ENCODE measurements at regions not wholly inside any gene's neighbourhood (a gene's known extent, or its start where the extent isn't known, plus 50 kb on each side); places are given as distances from the start of the nearest gene placed in this dataset.
"Not testable (repeated sequence)": the region's sequence is repeated elsewhere in the genome, so short reads cannot be mapped to it uniquely, and the experiment has no call there.

- DNase-seq (no peak), ATAC-seq (ENCODE audit: low FRiP score) (no peak)
- no peaks in the 10 kb centered on the region for H3K36me3 ChIP-seq (ENCODE audit: control insufficient read depth in 1 of 2, insufficient read depth in 2 of 2, low read length in 1 of 2)
- H3K27me3 ChIP-seq (ENCODE audit: control insufficient read depth in 1 of 2, insufficient read depth in 2 of 2, low read length in 1 of 2), result no peaks in the 10 kb centered on the region
- 53 to 56% methylated on average over 5 of the region's 5 CpGs for WGBS, 2 donors
- no peaks in the 10 kb centered on the region for H3K9me3 ChIP-seq (ENCODE audit: control insufficient read depth, low read length)
- intact Hi-C loops (cut with DNase I), result no loop called here
- H3K27ac ChIP-seq (ENCODE audit: low read depth in 1 of 2, low read length in 2 of 2), result no peak overlapping the region
- H3K4me1 ChIP-seq (ENCODE audit: control insufficient read depth in 1 of 2, insufficient read depth in 2 of 2, low read length in 2 of 2), result no peaks in the 10 kb centered on the region
- no peak overlapping the region for H3K4me3 ChIP-seq (ENCODE audit: low read length in 2 of 2)
These were observed 75.7 kb downstream of the MED10 start for GRCh38 chr5:6302684-6303083.

GRCh38 chr5:6302075-6302474 is 76.3 kb downstream of the MED10 start:
- Histone ChIP-seq H3K27me3 (ENCODE audit: control insufficient read depth in 1 of 2, insufficient read depth in 2 of 2, low read length in 1 of 2) (no peaks in the 10 kb centered on the region), H3K4me3 (ENCODE audit: low read length in 2 of 2) (no peak overlapping the region), H3K4me1 (ENCODE audit: control insufficient read depth in 1 of 2, insufficient read depth in 2 of 2, low read length in 2 of 2) (no peaks in the 10 kb centered on the region), H3K36me3 (ENCODE audit: control insufficient read depth in 1 of 2, insufficient read depth in 2 of 2, low read length in 1 of 2) (no peaks in the 10 kb centered on the region), H3K27ac (ENCODE audit: low read depth in 1 of 2, low read length in 2 of 2) (no peak overlapping the region), H3K9me3 (ENCODE audit: control insufficient read depth, low read length) (no peaks in the 10 kb centered on the region)
- DNase-seq (no peak), ATAC-seq (ENCODE audit: low FRiP score) (no peak)
- intact Hi-C loops (cut with DNase I), result no loop called here
- 18 to 23% methylated on average over 4 of the region's 4 CpGs for WGBS, 2 donors

GRCh38 chr5:6296524-6296923 is 81.8 kb downstream of the MED10 start:
- no peak overlapping the region for H3K4me3 ChIP-seq (ENCODE audit: low read length in 2 of 2)
- H3K36me3 ChIP-seq (ENCODE audit: control insufficient read depth in 1 of 2, insufficient read depth in 2 of 2, low read length in 1 of 2), result no peaks in the 10 kb centered on the region
- H3K27ac ChIP-seq (ENCODE audit: low read depth in 1 of 2, low read length in 2 of 2), result no peak overlapping the region
- intact Hi-C loops (cut with DNase I), result no loop called here
- WGBS, 2 donors, result 71 to 77% methylated on average over 8 of the region's 8 CpGs
- ATAC-seq (ENCODE audit: low FRiP score) (no peak), DNase-seq (no peak)
- peaks cover 3% of the 10 kb centered on the region for H3K9me3 ChIP-seq (ENCODE audit: control insufficient read depth, low read length)
- H3K27me3 ChIP-seq (ENCODE audit: control insufficient read depth in 1 of 2, insufficient read depth in 2 of 2, low read length in 1 of 2), result no peaks in the 10 kb centered on the region
- no peaks in the 10 kb centered on the region for H3K4me1 ChIP-seq (ENCODE audit: control insufficient read depth in 1 of 2, insufficient read depth in 2 of 2, low read length in 2 of 2)

- Histone ChIP-seq H3K27me3 (ENCODE audit: control insufficient read depth in 1 of 2, insufficient read depth in 2 of 2, low read length in 1 of 2) (no peaks in the 10 kb centered on the region), H3K36me3 (ENCODE audit: control insufficient read depth in 1 of 2, insufficient read depth in 2 of 2, low read length in 1 of 2) (no peaks in the 10 kb centered on the region), H3K9me3 (ENCODE audit: control insufficient read depth, low read length) (peaks cover 3% of the 10 kb centered on the region), H3K4me3 (ENCODE audit: low read length in 2 of 2) (no peak overlapping the region), H3K27ac (ENCODE audit: low read depth in 1 of 2, low read length in 2 of 2) (no peak overlapping the region), H3K4me1 (ENCODE audit: control insufficient read depth in 1 of 2, insufficient read depth in 2 of 2, low read length in 2 of 2) (no peaks in the 10 kb centered on the region)
- WGBS, 2 donors, result 23 to 29% methylated on average over 3 of the region's 3 CpGs
- intact Hi-C loops (cut with DNase I), result loop anchor here in 1 of 2 donors (2.0 kb wide), 1 partner anchor 285 kb away; no protein-coding TSS in a partner anchor
- no peak for ATAC-seq (ENCODE audit: low FRiP score)
- DNase-seq, result no peak
These were observed 86.4 kb downstream of the MED10 start for GRCh38 chr5:6291961-6292360.

- no peak overlapping the region for H3K4me3 ChIP-seq (ENCODE audit: low read length in 2 of 2)
- intact Hi-C loops (cut with DNase I), result no loop called here
- DNase-seq (no peak), ATAC-seq (ENCODE audit: low FRiP score) (no peak)
- no peak overlapping the region for H3K27ac ChIP-seq (ENCODE audit: low read depth in 1 of 2, low read length in 2 of 2)
- peaks cover 2% of the 10 kb centered on the region for H3K9me3 ChIP-seq (ENCODE audit: control insufficient read depth, low read length)
- 90% methylated on average over 3 of the region's 3 CpGs for WGBS, 2 donors
- H3K36me3 ChIP-seq (ENCODE audit: control insufficient read depth in 1 of 2, insufficient read depth in 2 of 2, low read length in 1 of 2), result no peaks in the 10 kb centered on the region
- H3K4me1 ChIP-seq (ENCODE audit: control insufficient read depth in 1 of 2, insufficient read depth in 2 of 2, low read length in 2 of 2), result no peaks in the 10 kb centered on the region
- no peaks in the 10 kb centered on the region for H3K27me3 ChIP-seq (ENCODE audit: control insufficient read depth in 1 of 2, insufficient read depth in 2 of 2, low read length in 1 of 2)
These were observed 89.1 kb downstream of the MED10 start for GRCh38 chr5:6289239-6289638.

- Histone ChIP-seq H3K4me1 (ENCODE audit: control insufficient read depth in 1 of 2, insufficient read depth in 2 of 2, low read length in 2 of 2) (no peaks in the 10 kb centered on the region), H3K27ac (ENCODE audit: low read depth in 1 of 2, low read length in 2 of 2) (no peak overlapping the region), H3K27me3 (ENCODE audit: control insufficient read depth in 1 of 2, insufficient read depth in 2 of 2, low read length in 1 of 2) (no peaks in the 10 kb centered on the region), H3K9me3 (ENCODE audit: control insufficient read depth, low read length) (peaks cover 2% of the 10 kb centered on the region), H3K36me3 (ENCODE audit: control insufficient read depth in 1 of 2, insufficient read depth in 2 of 2, low read length in 1 of 2) (no peaks in the 10 kb centered on the region), H3K4me3 (ENCODE audit: low read length in 2 of 2) (no peak overlapping the region)
- 31 to 50% methylated on average over 6 of the region's 6 CpGs for WGBS, 2 donors
- no peak for DNase-seq
- intact Hi-C loops (cut with DNase I), result no loop called here
- no peak for ATAC-seq (ENCODE audit: low FRiP score)
These were observed 91.2 kb downstream of the MED10 start for GRCh38 chr5:6287176-6287575.

GRCh38 chr5:6286404-6286803 is 91.9 kb downstream of the MED10 start:
- no peaks in the 10 kb centered on the region for H3K27me3 ChIP-seq (ENCODE audit: control insufficient read depth in 1 of 2, insufficient read depth in 2 of 2, low read length in 1 of 2)
- H3K36me3 ChIP-seq (ENCODE audit: control insufficient read depth in 1 of 2, insufficient read depth in 2 of 2, low read length in 1 of 2), result no peaks in the 10 kb centered on the region
- H3K9me3 ChIP-seq (ENCODE audit: control insufficient read depth, low read length), result no peaks in the 10 kb centered on the region
- ATAC-seq (ENCODE audit: low FRiP score) (no peak), DNase-seq (no peak)
- no peak overlapping the region for H3K27ac ChIP-seq (ENCODE audit: low read depth in 1 of 2, low read length in 2 of 2)
- intact Hi-C loops (cut with DNase I), result no loop called here
- no peak overlapping the region for H3K4me3 ChIP-seq (ENCODE audit: low read length in 2 of 2)
- no peaks in the 10 kb centered on the region for H3K4me1 ChIP-seq (ENCODE audit: control insufficient read depth in 1 of 2, insufficient read depth in 2 of 2, low read length in 2 of 2)
- 88 to 93% methylated on average over 7 of the region's 7 CpGs for WGBS, 2 donors

- DNase-seq; H3K27me3 ChIP-seq (ENCODE audit: control insufficient read depth in 1 of 2, insufficient read depth in 2 of 2, low read length in 1 of 2); H3K9me3 ChIP-seq (ENCODE audit: control insufficient read depth, low read length); intact Hi-C loops (cut with DNase I); H3K36me3 ChIP-seq (ENCODE audit: control insufficient read depth in 1 of 2, insufficient read depth in 2 of 2, low read length in 1 of 2); H3K27ac ChIP-seq (ENCODE audit: low read depth in 1 of 2, low read length in 2 of 2); ATAC-seq (ENCODE audit: low FRiP score); H3K4me1 ChIP-seq (ENCODE audit: control insufficient read depth in 1 of 2, insufficient read depth in 2 of 2, low read length in 2 of 2); H3K4me3 ChIP-seq (ENCODE audit: low read length in 2 of 2): not testable (repeated sequence)
These were observed 93.9 kb downstream of the MED10 start for GRCh38 chr5:6284491-6284890.

GRCh38 chr5:6282352-6282751 is 96.0 kb downstream of the MED10 start:
- H3K36me3 ChIP-seq (ENCODE audit: control insufficient read depth in 1 of 2, insufficient read depth in 2 of 2, low read length in 1 of 2), result no peaks in the 10 kb centered on the region
- H3K4me1 ChIP-seq (ENCODE audit: control insufficient read depth in 1 of 2, insufficient read depth in 2 of 2, low read length in 2 of 2), result no peaks in the 10 kb centered on the region
- no peaks in the 10 kb centered on the region for H3K27me3 ChIP-seq (ENCODE audit: control insufficient read depth in 1 of 2, insufficient read depth in 2 of 2, low read length in 1 of 2)
- intact Hi-C loops (cut with DNase I), result no loop called here
- H3K9me3 ChIP-seq (ENCODE audit: control insufficient read depth, low read length), result no peaks in the 10 kb centered on the region
- WGBS, 2 donors, result 85 to 94% methylated on average over 1 of the region's 1 CpG
- DNase-seq (no peak), ATAC-seq (ENCODE audit: low FRiP score) (no peak)
- H3K4me3 ChIP-seq (ENCODE audit: low read length in 2 of 2), result no peak overlapping the region
- H3K27ac ChIP-seq (ENCODE audit: low read depth in 1 of 2, low read length in 2 of 2), result no peak overlapping the region

Data from aorta (tissue), 5 donors.